OCI-LY1 (cell line): ENCODE measurements at regions not wholly inside any gene's neighbourhood (a gene's known extent, or its start where the extent isn't known, plus 50 kb on each side); places are given as distances from the start of the nearest gene placed in this dataset.
A peak's percentile ranks its signal among the peaks of the same experiment; 100 is the strongest.

Source experiments
- H2AFZ ChIP-seq: fragments of 200-600 bp; sonication (generic), shearing (Covaris generic); 2 replicates; pipeline ENCODE4 v1.6.0; 2014; ENCODE audit warnings: antibody characterized with exemption, mild to moderate bottlenecking, low read length
- H3F3A ChIP-seq: fragments of 200-600 bp; sonication (generic), shearing (Covaris generic); 2 replicates; pipeline ENCODE4 v1.6.0; 2014; ENCODE audit warnings: mild to moderate bottlenecking, antibody characterized with exemption, low read length, moderate library complexity; ENCODE audit not compliant: insufficient read depth
- H3K27ac ChIP-seq: fragments of 200-600 bp; sonication (generic); 2 replicates; pipeline ENCODE4 v1.5.1; 2014; ENCODE audit warnings: low read length, mixed run types, mild to moderate bottlenecking, low read depth; ENCODE audit not compliant: poor library complexity, severe bottlenecking
- H3K27me3 ChIP-seq: fragments of 200-600 bp; sonication (generic); 2 replicates; pipeline ENCODE4 v1.6.0; 2014; ENCODE audit warnings: antibody characterized with exemption, mild to moderate bottlenecking, low read length, moderate library complexity; ENCODE audit not compliant: insufficient read depth
- H3K36me3 ChIP-seq: fragments of 200-600 bp; sonication (generic); 2 replicates; pipeline ENCODE4 v1.6.1; 2014; ENCODE audit warnings: mild to moderate bottlenecking, antibody characterized with exemption, low read length, moderate library complexity, mixed read lengths; ENCODE audit not compliant: insufficient read depth
- H3K4me1 ChIP-seq: fragments of 200-600 bp; sonication (generic); 2 replicates; pipeline ENCODE4 v1.5.1; 2014; ENCODE audit warnings: mild to moderate bottlenecking, low read length, moderate library complexity; ENCODE audit not compliant: insufficient read depth, severe bottlenecking
- H3K4me2 ChIP-seq: fragments of 200-600 bp; sonication (generic), shearing (Covaris generic); 2 replicates; pipeline ENCODE4 v1.6.1; 2014; ENCODE audit warnings: low read length
- H3K4me3 ChIP-seq: fragments of 200-600 bp; sonication (generic); 2 replicates; pipeline ENCODE4 v1.5.1; 2014; ENCODE audit warnings: low read length, low read depth, mild to moderate bottlenecking, mixed read lengths; ENCODE audit not compliant: poor library complexity, severe bottlenecking
- H3K79me2 ChIP-seq: fragments of 200-600 bp; shearing (Covaris generic); 2 replicates; pipeline ENCODE4 v1.6.1; 2016; ENCODE audit warnings: mixed run types, low read length, mixed read lengths; ENCODE audit not compliant: insufficient read depth
- H3K9ac ChIP-seq: fragments of 200-600 bp; sonication (generic), shearing (Covaris generic); 2 replicates; pipeline ENCODE4 v1.6.1; 2014; ENCODE audit warnings: mild to moderate bottlenecking, low read length, mixed read lengths
- H3K9me2 ChIP-seq: fragments of 200-600 bp; sonication (generic), shearing (Covaris generic); 2 replicates; pipeline ENCODE4 v1.6.1; 2014; ENCODE audit warnings: low read depth, mild to moderate bottlenecking, low read length, mixed read lengths
- H3K9me3 ChIP-seq: fragments of 200-600 bp; shearing (Covaris generic); 2 replicates; pipeline ENCODE4 v1.6.1; 2014; ENCODE audit warnings: low read length, mixed read lengths
- H4K20me1 ChIP-seq: fragments of 200-600 bp; sonication (generic), shearing (Covaris generic); 2 replicates; pipeline ENCODE4 v1.6.0; 2016; ENCODE audit warnings: mild to moderate bottlenecking, low read length; ENCODE audit not compliant: insufficient read depth
- CTCF ChIP-seq: fragments of 200-600 bp; sonication (generic), shearing (Covaris generic); IDR thresholded peaks from 2 replicates; pipeline ENCODE4 v1.5.1; 2017; ENCODE audit warnings: mild to moderate bottlenecking, antibody characterized with exemption, low read length, moderate library complexity, mixed read lengths
- EZH2 ChIP-seq: fragments of 200-600 bp; sonication (generic), shearing (Covaris generic); IDR thresholded peaks from 2 replicates; pipeline ENCODE4 v1.8.0; 2017; ENCODE audit warnings: borderline replicate concordance, mixed run types, mild to moderate bottlenecking, antibody characterized with exemption, low read length, moderate library complexity, mixed read lengths

GRCh38 chr4:131441004-131441688 lies 1707.9 kb upstream of the PCDH10 start:
- no peaks in the 10 kb centered on the region for H3K36me3 ChIP-seq
- H3K79me2 ChIP-seq = no peaks in the 10 kb centered on the region
- no peak overlapping the region for H3K4me2 ChIP-seq
- H3K9me3 ChIP-seq = peaks cover 3% of the 10 kb centered on the region; the same call in 1 of the 2 replicates
- no peak overlapping the region for H3K4me3 ChIP-seq
- no peaks in the 10 kb centered on the region for H3K4me1 ChIP-seq
- no peaks in the 10 kb centered on the region for H3K9me2 ChIP-seq
- no peaks in the 10 kb centered on the region for H3K27me3 ChIP-seq
- H2AFZ ChIP-seq = no peak overlapping the region
- TF ChIP-seq EZH2 (no peak), CTCF (no peak)
- H3K27ac ChIP-seq = no peak overlapping the region
- no peak overlapping the region for H3K9ac ChIP-seq
- H4K20me1 ChIP-seq = no peaks in the 10 kb centered on the region
- no peaks in the 10 kb centered on the region for H3F3A ChIP-seq

GRCh38 chr4:131447883-131448282 lies 1701.2 kb upstream of the PCDH10 start:
- H3K36me3 ChIP-seq = no peaks in the 10 kb centered on the region; the same call in 1 of the 2 replicates
- TF ChIP-seq EZH2 (no peak), CTCF (no peak)
- no peaks in the 10 kb centered on the region for H3K27me3 ChIP-seq
- peaks cover 14% of the 10 kb centered on the region for H3K4me1 ChIP-seq
- H3K9me2 ChIP-seq = no peaks in the 10 kb centered on the region
- H3K79me2 ChIP-seq = no peaks in the 10 kb centered on the region
- H3K9me3 ChIP-seq = no peaks in the 10 kb centered on the region
- H4K20me1 ChIP-seq = no peaks in the 10 kb centered on the region
- H3F3A ChIP-seq = no peaks in the 10 kb centered on the region
- H3K4me2 ChIP-seq = no peak overlapping the region
- peak overlapping the region; percentile 26; the same call in 1 of the 2 replicates for H2AFZ ChIP-seq
- no peak overlapping the region for H3K27ac ChIP-seq
- no peak overlapping the region for H3K4me3 ChIP-seq
- H3K9ac ChIP-seq = no peak overlapping the region

- H4K20me1 ChIP-seq = no peaks in the 10 kb centered on the region
- no peak overlapping the region for H3K9ac ChIP-seq
- no peaks in the 10 kb centered on the region for H3K9me3 ChIP-seq
- H3K4me2 ChIP-seq = peak overlapping the region; percentile 50
- no peaks in the 10 kb centered on the region for H3K27me3 ChIP-seq
- peak overlapping the region; percentile 27 for H3K4me3 ChIP-seq
- H3K36me3 ChIP-seq = no peaks in the 10 kb centered on the region; the same call in 1 of the 2 replicates
- no peaks in the 10 kb centered on the region for H3K9me2 ChIP-seq
- no peaks in the 10 kb centered on the region for H3F3A ChIP-seq
- H3K79me2 ChIP-seq = no peaks in the 10 kb centered on the region
- TF ChIP-seq CTCF = no peak
- TF ChIP-seq EZH2 = no peak
- H2AFZ ChIP-seq = peak overlapping the region; percentile 97
- no peak overlapping the region for H3K27ac ChIP-seq
- H3K4me1 ChIP-seq = peaks cover 14% of the 10 kb centered on the region
Measured at GRCh38 chr4:131450572-131451209, 1698.4 kb upstream of the PCDH10 start.
